PC-3 (cell line): ENCODE measurements at regions not wholly inside any gene's neighbourhood (a gene's known extent, or its start where the extent isn't known, plus 50 kb on each side); places are given as distances from the start of the nearest gene placed in this dataset.
"Not testable (repeated sequence)": the region's sequence is repeated elsewhere in the genome, so short reads cannot be mapped to it uniquely, and the experiment has no call there.

Experiments
- ATAC-seq: fragments of 200-7000 bp; cut with Tn5 transposase; 2 replicates; pipeline ENCODE4 v1.9.1; 2020; ENCODE audit warnings: mild to moderate bottlenecking, moderate library complexity
- BruUV-seq: library from RNA; stranded (reverse); fragments of 400-500 nt; replicated peaks from 2 replicates; lab custom pipeline; 2021; lab: Mats Ljungman, UMichigan
- CTCF ChIA-PET: fragments of 300-600 bp; sonication (Branson Sonifier 250); formaldehyde crosslinking; loops from one replicate; lab custom pipeline; 2022; ENCODE audit warnings: antibody characterized with exemption; lab: Charles Lee
- POLR2A ChIA-PET: fragments of 300-600 bp; sonication (Branson Sonifier 250); formaldehyde crosslinking; loops from one replicate; lab custom pipeline; 2022; ENCODE audit warnings: antibody characterized with exemption; ENCODE audit not compliant: unreplicated experiment; lab: Charles Lee
- DNase-seq: peaks from one replicate; pipeline ENCODE4 v3.0.0-alpha.2; 2015
- H2AFZ ChIP-seq: fragments of 300-600 bp; sonication (generic); 2 replicates; pipeline ENCODE4 v1.6.0; 2016; ENCODE audit warnings: antibody characterized with exemption, low read length
- H3F3A ChIP-seq: fragments of 300-600 bp; sonication (generic); one replicate; pipeline ENCODE4 v1.6.0; 2017; ENCODE audit warnings: antibody characterized with exemption, low read length, control low read depth, mild to moderate bottlenecking; ENCODE audit not compliant: unreplicated experiment
- H3K27ac ChIP-seq: fragments of 300-600 bp; sonication (generic); 2 replicates; pipeline ENCODE4 v1.5.1; 2016; ENCODE audit warnings: mild to moderate bottlenecking, low read length
- H3K27me3 ChIP-seq: fragments of 300-600 bp; sonication (generic); 2 replicates; pipeline ENCODE4 v1.6.1; 2016; ENCODE audit warnings: low read length, mixed read lengths
- H3K36me3 ChIP-seq: fragments of 300-600 bp; sonication (generic); 2 replicates; pipeline ENCODE4 v1.6.1; 2016; ENCODE audit warnings: low read depth, mixed run types, low read length, mixed read lengths
- H3K4me1 ChIP-seq: fragments of 300-600 bp; sonication (generic); 2 replicates; pipeline ENCODE4 v1.5.1; 2016; ENCODE audit warnings: low read length; ENCODE audit not compliant: insufficient read depth
- H3K4me2 ChIP-seq: fragments of 300-600 bp; sonication (generic); 2 replicates; pipeline ENCODE4 v1.6.0; 2016; ENCODE audit warnings: low read length
- H3K4me3 ChIP-seq: fragments of 300-600 bp; sonication (generic); 2 replicates; pipeline ENCODE4 v1.5.1; 2016; ENCODE audit warnings: mild to moderate bottlenecking, low read length, mixed read lengths
- H3K79me2 ChIP-seq: fragments of 300-600 bp; sonication (generic); 2 replicates; pipeline ENCODE4 v1.6.1; 2017; ENCODE audit warnings: low read length, mixed read lengths
- H3K9ac ChIP-seq: fragments of 300-600 bp; sonication (generic); 2 replicates; pipeline ENCODE4 v1.6.0; 2016; ENCODE audit warnings: mild to moderate bottlenecking, low read length
- H3K9me2 ChIP-seq: fragments of 300-600 bp; sonication (generic); replicated peaks from 2 replicates; pipeline ENCODE4 v1.6.1; 2016; ENCODE audit warnings: mixed run types, low read length, mixed read lengths
- H3K9me3 ChIP-seq: fragments of 300-600 bp; sonication (generic); 2 replicates; pipeline ENCODE4 v1.6.1; 2016; ENCODE audit warnings: low read length, mixed read lengths
- H4K20me1 ChIP-seq: fragments of 300-600 bp; sonication (generic); 2 replicates; pipeline ENCODE4 v1.6.1; 2016; ENCODE audit warnings: low read length, mixed read lengths
- CTCF ChIP-seq: fragments of 300-600 bp; sonication (generic); conservative IDR thresholded peaks from 2 replicates; pipeline ENCODE4 v1.5.1; 2017; ENCODE audit warnings: antibody characterized with exemption, low read depth, mild to moderate bottlenecking, low read length
- EZH2 ChIP-seq: fragments of 300-600 bp; sonication (generic); IDR thresholded peaks from one replicate; pipeline ENCODE4 v1.6.1; 2017; ENCODE audit warnings: antibody characterized with exemption, mild to moderate bottlenecking, low read length; ENCODE audit not compliant: unreplicated experiment
- EZH2phosphoT487 ChIP-seq: fragments of 300-600 bp; sonication (generic); IDR thresholded peaks from 2 replicates; pipeline ENCODE4 v1.6.1; 2018; ENCODE audit warnings: mild to moderate bottlenecking, antibody characterized with exemption, low read length, borderline replicate concordance
- intact Hi-C: fragments of 100-400 bp; cut with micrococcal nuclease; formaldehyde crosslinking; loops from 2 replicates; pipeline ENCODE4 v1.9.0; 2023

GRCh38 chrX:35461164-35461563 lies 337.0 kb upstream of the MAGEB16 start:
- POLR2A ChIA-PET = no interaction called here
- BruUV-seq = no TSS peak
- no peak for TF ChIP-seq EZH2
- no peak for TF ChIP-seq CTCF
- TF ChIP-seq EZH2phosphoT487 = no peak
- Histone ChIP-seq H3K27me3 (no peaks in the 10 kb centered on the region), H3K9ac (no peak overlapping the region), H3K4me2 (no peak overlapping the region), H3K9me3 (no peaks in the 10 kb centered on the region), H4K20me1 (no peaks in the 10 kb centered on the region), H2AFZ (no peak overlapping the region), H3K4me3 (no peak overlapping the region), H3K79me2 (no peaks in the 10 kb centered on the region), H3K27ac (no peak overlapping the region), H3K4me1 (no peaks in the 10 kb centered on the region), H3K36me3 (no peaks in the 10 kb centered on the region), H3K9me2 (no peaks in the 10 kb centered on the region), H3F3A (no peaks in the 10 kb centered on the region)
- ATAC-seq (no peak), DNase-seq (no peak)
- intact Hi-C loops = no loop called here
- CTCF ChIA-PET = no interaction called here

GRCh38 chrX:35496671-35497070 lies 301.5 kb upstream of the MAGEB16 start:
- H3K79me2 ChIP-seq, H3K4me2 ChIP-seq, H3K9me3 ChIP-seq, ATAC-seq, H3K36me3 ChIP-seq, H3K4me1 ChIP-seq, intact Hi-C loops, POLR2A ChIA-PET, H4K20me1 ChIP-seq, H3F3A ChIP-seq, DNase-seq, H3K27ac ChIP-seq, H2AFZ ChIP-seq, H3K4me3 ChIP-seq, CTCF ChIA-PET, H3K9ac ChIP-seq, H3K27me3 ChIP-seq, BruUV-seq, H3K9me2 ChIP-seq: not testable (repeated sequence)

GRCh38 chrX:35497453-35497852 lies 300.7 kb upstream of the MAGEB16 start:
- POLR2A ChIA-PET, H3K4me2 ChIP-seq, H3K4me3 ChIP-seq, intact Hi-C loops, H3K36me3 ChIP-seq, H3F3A ChIP-seq, H3K9me2 ChIP-seq, BruUV-seq, H3K9me3 ChIP-seq, H4K20me1 ChIP-seq, ATAC-seq, H3K27me3 ChIP-seq, H3K9ac ChIP-seq, H3K79me2 ChIP-seq, H2AFZ ChIP-seq, H3K27ac ChIP-seq, CTCF ChIA-PET, H3K4me1 ChIP-seq: not testable (repeated sequence)
- DNase-seq = peak; percentile 19

- DNase-seq (no peak), ATAC-seq (no peak)
- Histone ChIP-seq H3K9ac (no peak overlapping the region), H3K9me3 (no peaks in the 10 kb centered on the region), H3K4me1 (no peaks in the 10 kb centered on the region), H4K20me1 (no peaks in the 10 kb centered on the region), H3K79me2 (no peaks in the 10 kb centered on the region), H3K27ac (no peak overlapping the region), H3K4me2 (no peak overlapping the region), H3F3A (no peaks in the 10 kb centered on the region), H3K9me2 (no peaks in the 10 kb centered on the region), H2AFZ (no peak overlapping the region), H3K4me3 (no peak overlapping the region), H3K36me3 (no peaks in the 10 kb centered on the region), H3K27me3 (no peaks in the 10 kb centered on the region)
- BruUV-seq = no TSS peak
- TF ChIP-seq EZH2phosphoT487 (no peak), EZH2 (no peak), CTCF (no peak)
- ChIA-PET POLR2A (no interaction called here), CTCF (no interaction called here)
- intact Hi-C loops = no loop called here
These were observed 298.9 kb upstream of the MAGEB16 start for GRCh38 chrX:35499071-35499862.
